ENCODE measurements at regions not wholly inside any gene's neighbourhood (a gene's known extent, or its start where the extent isn't known, plus 50 kb on each side); places are given as distances from the start of the nearest gene placed in this dataset.

- Histone ChIP-seq H3K4me1 (ENCODE audit: control insufficient read depth, insufficient read depth, low read length) (no peaks in the 10 kb centered on the region), H3K27ac (ENCODE audit: low read length) (no peak overlapping the region), H3K9me3 (ENCODE audit: control insufficient read depth, insufficient read depth, low read length) (no peaks in the 10 kb centered on the region), H3K27me3 (ENCODE audit: control insufficient read depth, insufficient read depth, low read length) (no peaks in the 10 kb centered on the region), H3K36me3 (ENCODE audit: control insufficient read depth, insufficient read depth, low read length) (no peaks in the 10 kb centered on the region), H3K4me3 (ENCODE audit: low read length) (no peak overlapping the region)
- no peak for DNase-seq (ENCODE audit: low read depth, low spot score)
- WGBS (ENCODE audit: insufficient coverage, insufficient read length), result no CpG with 5 or more reads among the region's 9 CpGs
These were observed 73.3 kb upstream of the ACKR3 start for GRCh38 chr2:236496340-236496739.

GRCh38 chr2:236498369-236498768 lies 71.3 kb upstream of the ACKR3 start:
- H3K4me3 ChIP-seq (ENCODE audit: low read length), result no peak overlapping the region
- H3K27me3 ChIP-seq (ENCODE audit: control insufficient read depth, insufficient read depth, low read length), result no peaks in the 10 kb centered on the region
- no CpG with 5 or more reads among the region's 7 CpGs for WGBS (ENCODE audit: insufficient coverage, insufficient read length)
- no peaks in the 10 kb centered on the region for H3K9me3 ChIP-seq (ENCODE audit: control insufficient read depth, insufficient read depth, low read length)
- DNase-seq (ENCODE audit: low read depth, low spot score), result no peak
- no peaks in the 10 kb centered on the region for H3K4me1 ChIP-seq (ENCODE audit: control insufficient read depth, insufficient read depth, low read length)
- H3K27ac ChIP-seq (ENCODE audit: low read length), result no peak overlapping the region
- H3K36me3 ChIP-seq (ENCODE audit: control insufficient read depth, insufficient read depth, low read length), result no peaks in the 10 kb centered on the region

GRCh38 chr2:236499691-236500578 lies 69.7 kb upstream of the ACKR3 start:
- no peaks in the 10 kb centered on the region for H3K27me3 ChIP-seq (ENCODE audit: control insufficient read depth, insufficient read depth, low read length)
- H3K27ac ChIP-seq (ENCODE audit: low read length), result no peak overlapping the region
- no peaks in the 10 kb centered on the region for H3K9me3 ChIP-seq (ENCODE audit: control insufficient read depth, insufficient read depth, low read length)
- DNase-seq (ENCODE audit: low read depth, low spot score), result no peak
- no CpG with 5 or more reads among the region's 14 CpGs for WGBS (ENCODE audit: insufficient coverage, insufficient read length)
- no peaks in the 10 kb centered on the region for H3K4me1 ChIP-seq (ENCODE audit: control insufficient read depth, insufficient read depth, low read length)
- no peak overlapping the region for H3K4me3 ChIP-seq (ENCODE audit: low read length)
- H3K36me3 ChIP-seq (ENCODE audit: control insufficient read depth, insufficient read depth, low read length), result no peaks in the 10 kb centered on the region

GRCh38 chr2:236501026-236501425 lies 68.6 kb upstream of the ACKR3 start:
- no peak overlapping the region for H3K27ac ChIP-seq (ENCODE audit: low read length)
- H3K27me3 ChIP-seq (ENCODE audit: control insufficient read depth, insufficient read depth, low read length), result no peaks in the 10 kb centered on the region
- DNase-seq (ENCODE audit: low read depth, low spot score), result no peak
- WGBS (ENCODE audit: insufficient coverage, insufficient read length), result no CpG with 5 or more reads among the region's 6 CpGs
- H3K36me3 ChIP-seq (ENCODE audit: control insufficient read depth, insufficient read depth, low read length), result no peaks in the 10 kb centered on the region
- H3K4me3 ChIP-seq (ENCODE audit: low read length), result no peak overlapping the region
- no peaks in the 10 kb centered on the region for H3K9me3 ChIP-seq (ENCODE audit: control insufficient read depth, insufficient read depth, low read length)
- H3K4me1 ChIP-seq (ENCODE audit: control insufficient read depth, insufficient read depth, low read length), result no peaks in the 10 kb centered on the region

- H3K4me3 ChIP-seq (ENCODE audit: low read length), result no peak overlapping the region
- WGBS (ENCODE audit: insufficient coverage, insufficient read length), result no CpG with 5 or more reads among the region's 4 CpGs
These were observed 68.1 kb upstream of the ACKR3 start for GRCh38 chr2:236501531-236501930.

GRCh38 chr2:236503100-236503499 lies 66.5 kb upstream of the ACKR3 start:
- H3K9me3 ChIP-seq (ENCODE audit: control insufficient read depth, insufficient read depth, low read length), result no peaks in the 10 kb centered on the region
- H3K27ac ChIP-seq (ENCODE audit: low read length), result no peak overlapping the region
- H3K27me3 ChIP-seq (ENCODE audit: control insufficient read depth, insufficient read depth, low read length), result no peaks in the 10 kb centered on the region
- no peaks in the 10 kb centered on the region for H3K36me3 ChIP-seq (ENCODE audit: control insufficient read depth, insufficient read depth, low read length)
- WGBS (ENCODE audit: insufficient coverage, insufficient read length), result no CpG with 5 or more reads among the region's 6 CpGs
- peak; percentile 16 for DNase-seq (ENCODE audit: low read depth, low spot score)
- H3K4me1 ChIP-seq (ENCODE audit: control insufficient read depth, insufficient read depth, low read length), result no peaks in the 10 kb centered on the region
- no peak overlapping the region for H3K4me3 ChIP-seq (ENCODE audit: low read length)

More at GRCh38 chr2:236501531-236501930, 68.1 kb upstream of the ACKR3 start:
- Histone ChIP-seq H3K27ac (ENCODE audit: low read length) (no peak overlapping the region), H3K4me1 (ENCODE audit: control insufficient read depth, insufficient read depth, low read length) (no peaks in the 10 kb centered on the region), H3K27me3 (ENCODE audit: control insufficient read depth, insufficient read depth, low read length) (no peaks in the 10 kb centered on the region), H3K36me3 (ENCODE audit: control insufficient read depth, insufficient read depth, low read length) (no peaks in the 10 kb centered on the region), H3K9me3 (ENCODE audit: control insufficient read depth, insufficient read depth, low read length) (no peaks in the 10 kb centered on the region)
- no peak for DNase-seq (ENCODE audit: low read depth, low spot score)

GRCh38 chr2:236503583-236503982 lies 66.0 kb upstream of the ACKR3 start:
- H3K9me3 ChIP-seq (ENCODE audit: control insufficient read depth, insufficient read depth, low read length), result no peaks in the 10 kb centered on the region
- no CpG with 5 or more reads among the region's 13 CpGs for WGBS (ENCODE audit: insufficient coverage, insufficient read length)
- H3K27ac ChIP-seq (ENCODE audit: low read length), result no peak overlapping the region
- no peaks in the 10 kb centered on the region for H3K27me3 ChIP-seq (ENCODE audit: control insufficient read depth, insufficient read depth, low read length)
- no peaks in the 10 kb centered on the region for H3K4me1 ChIP-seq (ENCODE audit: control insufficient read depth, insufficient read depth, low read length)
- H3K4me3 ChIP-seq (ENCODE audit: low read length), result no peak overlapping the region
- no peak for DNase-seq (ENCODE audit: low read depth, low spot score)
- no peaks in the 10 kb centered on the region for H3K36me3 ChIP-seq (ENCODE audit: control insufficient read depth, insufficient read depth, low read length)

GRCh38 chr2:236505041-236505440 lies 64.6 kb upstream of the ACKR3 start:
- no peaks in the 10 kb centered on the region for H3K4me1 ChIP-seq (ENCODE audit: control insufficient read depth, insufficient read depth, low read length)
- no peaks in the 10 kb centered on the region for H3K36me3 ChIP-seq (ENCODE audit: control insufficient read depth, insufficient read depth, low read length)
- no peaks in the 10 kb centered on the region for H3K9me3 ChIP-seq (ENCODE audit: control insufficient read depth, insufficient read depth, low read length)
- no peak overlapping the region for H3K4me3 ChIP-seq (ENCODE audit: low read length)
- H3K27ac ChIP-seq (ENCODE audit: low read length), result no peak overlapping the region
- no peaks in the 10 kb centered on the region for H3K27me3 ChIP-seq (ENCODE audit: control insufficient read depth, insufficient read depth, low read length)
- no peak for DNase-seq (ENCODE audit: low read depth, low spot score)
- no CpG with 5 or more reads among the region's 3 CpGs for WGBS (ENCODE audit: insufficient coverage, insufficient read length)

- Histone ChIP-seq H3K36me3 (ENCODE audit: control insufficient read depth, insufficient read depth, low read length) (no peaks in the 10 kb centered on the region), H3K27me3 (ENCODE audit: control insufficient read depth, insufficient read depth, low read length) (no peaks in the 10 kb centered on the region), H3K4me3 (ENCODE audit: low read length) (no peak overlapping the region), H3K4me1 (ENCODE audit: control insufficient read depth, insufficient read depth, low read length) (no peaks in the 10 kb centered on the region), H3K9me3 (ENCODE audit: control insufficient read depth, insufficient read depth, low read length) (no peaks in the 10 kb centered on the region), H3K27ac (ENCODE audit: low read length) (no peak overlapping the region)
- DNase-seq (ENCODE audit: low read depth, low spot score), result no peak
- no CpG with 5 or more reads among the region's 2 CpGs for WGBS (ENCODE audit: insufficient coverage, insufficient read length)
These were observed 64.0 kb upstream of the ACKR3 start for GRCh38 chr2:236505648-236506047.

GRCh38 chr2:236507393-236508085 lies 62.1 kb upstream of the ACKR3 start:
- no peaks in the 10 kb centered on the region for H3K27me3 ChIP-seq (ENCODE audit: control insufficient read depth, insufficient read depth, low read length)
- no peaks in the 10 kb centered on the region for H3K36me3 ChIP-seq (ENCODE audit: control insufficient read depth, insufficient read depth, low read length)
- no peak overlapping the region for H3K27ac ChIP-seq (ENCODE audit: low read length)
- H3K4me3 ChIP-seq (ENCODE audit: low read length), result peak overlapping the region; percentile 46; the same call in 1 of the 2 replicates
- no peaks in the 10 kb centered on the region for H3K9me3 ChIP-seq (ENCODE audit: control insufficient read depth, insufficient read depth, low read length)
- WGBS (ENCODE audit: insufficient coverage, insufficient read length), result no CpG with 5 or more reads among the region's 56 CpGs
- H3K4me1 ChIP-seq (ENCODE audit: control insufficient read depth, insufficient read depth, low read length), result no peaks in the 10 kb centered on the region
- DNase-seq (ENCODE audit: low read depth, low spot score), result peak; percentile 63
